ENCODE measurements at regions not wholly inside any gene's neighbourhood (a gene's known extent, or its start where the extent isn't known, plus 50 kb on each side); places are given as distances from the start of the nearest gene placed in this dataset.

DNA sequence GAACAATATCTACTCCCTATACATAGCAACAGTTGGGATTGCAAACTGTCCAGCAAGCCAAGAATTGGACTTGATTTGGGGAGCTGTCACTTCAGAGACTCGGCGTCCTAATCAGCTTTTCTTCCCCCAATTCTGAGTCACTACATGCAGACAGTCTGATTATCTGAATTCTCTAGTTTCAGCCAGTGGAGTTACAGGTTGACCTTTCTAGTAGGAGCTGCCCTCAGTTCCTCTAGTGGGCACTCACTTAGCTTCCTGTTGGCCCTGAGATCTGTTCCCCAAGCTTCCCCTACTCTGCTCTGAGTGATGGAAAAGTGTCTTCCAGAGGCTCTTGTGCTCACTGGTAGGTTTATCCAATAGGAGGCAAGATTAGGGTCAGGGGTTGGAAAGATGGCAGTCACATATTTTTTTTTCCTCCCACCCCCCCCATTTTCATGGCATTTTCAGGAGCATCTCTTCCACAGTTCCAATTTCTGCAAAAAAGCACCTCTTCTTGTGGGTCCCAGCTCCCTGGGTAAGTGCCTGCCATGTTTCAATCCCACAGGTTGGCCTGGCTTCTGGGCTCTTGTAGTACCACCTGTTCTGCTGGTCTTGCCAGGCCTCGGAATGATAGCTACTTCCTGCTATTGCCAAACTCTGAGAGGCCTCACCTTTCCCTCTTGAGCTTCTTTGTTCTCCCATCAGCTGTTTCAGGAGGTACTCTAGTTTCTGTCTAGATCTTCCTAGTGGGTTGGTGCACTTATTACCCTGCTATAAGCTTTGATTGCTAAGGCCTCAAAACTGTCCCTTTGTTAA is 182.2 kb downstream of the RAP2B start:
- no peak overlapping the region for H3K4me3 ChIP-seq (ENCODE audit: low read length)
- DNase-seq (ENCODE audit: low read depth), result peak; percentile 68
- TF ChIP-seq, protein P1, sequence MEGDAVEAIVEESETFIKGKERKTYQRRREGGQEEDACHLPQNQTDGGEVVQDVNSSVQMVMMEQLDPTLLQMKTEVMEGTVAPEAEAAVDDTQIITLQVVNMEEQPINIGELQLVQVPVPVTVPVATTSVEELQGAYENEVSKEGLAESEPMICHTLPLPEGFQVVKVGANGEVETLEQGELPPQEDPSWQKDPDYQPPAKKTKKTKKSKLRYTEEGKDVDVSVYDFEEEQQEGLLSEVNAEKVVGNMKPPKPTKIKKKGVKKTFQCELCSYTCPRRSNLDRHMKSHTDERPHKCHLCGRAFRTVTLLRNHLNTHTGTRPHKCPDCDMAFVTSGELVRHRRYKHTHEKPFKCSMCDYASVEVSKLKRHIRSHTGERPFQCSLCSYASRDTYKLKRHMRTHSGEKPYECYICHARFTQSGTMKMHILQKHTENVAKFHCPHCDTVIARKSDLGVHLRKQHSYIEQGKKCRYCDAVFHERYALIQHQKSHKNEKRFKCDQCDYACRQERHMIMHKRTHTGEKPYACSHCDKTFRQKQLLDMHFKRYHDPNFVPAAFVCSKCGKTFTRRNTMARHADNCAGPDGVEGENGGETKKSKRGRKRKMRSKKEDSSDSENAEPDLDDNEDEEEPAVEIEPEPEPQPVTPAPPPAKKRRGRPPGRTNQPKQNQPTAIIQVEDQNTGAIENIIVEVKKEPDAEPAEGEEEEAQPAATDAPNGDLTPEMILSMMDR (IDR thresholded peaks at IDR 0.05; ENCODE audit: insufficient read depth, low read depth, low read length, missing control alignments), result no peak

DNA sequence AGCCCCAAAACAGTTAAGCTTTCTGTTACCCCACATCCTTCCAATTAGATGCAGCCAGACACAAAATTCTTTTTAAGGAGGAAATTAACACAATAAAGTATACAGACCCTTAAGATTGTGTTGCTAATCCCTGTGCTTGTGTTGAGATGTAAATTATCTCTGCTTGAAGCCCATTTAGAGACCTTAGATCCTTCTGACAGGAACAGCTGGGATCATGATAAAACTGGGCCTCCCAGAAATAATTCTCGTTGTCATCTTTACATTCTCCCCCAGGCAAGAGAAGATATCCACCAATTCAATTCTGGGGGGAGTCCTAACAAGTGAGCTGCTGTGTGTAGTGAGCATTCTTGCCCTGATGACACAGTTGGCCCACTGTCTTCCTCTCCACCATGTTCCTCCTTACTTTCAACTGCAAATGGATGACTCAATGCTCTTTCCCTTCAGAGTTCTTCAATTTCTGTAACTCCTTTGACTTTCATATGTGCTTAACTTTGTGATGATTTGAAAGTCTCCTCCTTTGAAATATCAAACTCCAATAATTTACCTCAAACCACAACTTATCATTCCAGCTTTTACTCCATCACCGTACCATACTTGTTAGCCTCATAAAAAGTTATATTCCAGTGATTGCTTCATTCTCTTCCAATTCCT is 186.6 kb downstream of the RAP2B start:
- H3K4me3 ChIP-seq (ENCODE audit: low read length), result no peak overlapping the region
- TF ChIP-seq, protein P1 (IDR thresholded peaks at IDR 0.05; ENCODE audit: insufficient read depth, low read depth, low read length, missing control alignments), result no peak
- DNase-seq (ENCODE audit: low read depth), result peak; percentile 18

DNA sequence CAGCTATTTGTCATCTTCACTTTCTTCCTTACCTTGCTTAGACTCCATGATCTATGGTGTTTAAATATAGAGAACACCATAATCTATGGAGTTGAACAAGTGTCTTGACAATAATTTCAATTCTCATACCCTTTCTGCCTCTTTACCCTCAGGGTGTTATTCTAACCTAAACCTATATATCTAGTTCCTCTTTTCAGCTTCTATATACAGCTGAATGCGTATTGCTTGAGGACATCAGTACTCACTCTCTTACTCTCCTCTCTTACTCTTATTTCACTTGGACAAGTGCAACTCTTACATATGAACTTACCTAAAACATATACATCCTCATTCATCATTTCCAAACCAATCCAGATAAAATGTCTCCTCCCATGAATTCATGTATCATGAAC is 187.1 kb downstream of the RAP2B start:
- H3K4me3 ChIP-seq (ENCODE audit: low read length), result no peak overlapping the region
- DNase-seq (ENCODE audit: low read depth), result no peak
- TF ChIP-seq, protein P1 (IDR thresholded peaks at IDR 0.05; ENCODE audit: insufficient read depth, low read depth, low read length, missing control alignments), result no peak

DNA sequence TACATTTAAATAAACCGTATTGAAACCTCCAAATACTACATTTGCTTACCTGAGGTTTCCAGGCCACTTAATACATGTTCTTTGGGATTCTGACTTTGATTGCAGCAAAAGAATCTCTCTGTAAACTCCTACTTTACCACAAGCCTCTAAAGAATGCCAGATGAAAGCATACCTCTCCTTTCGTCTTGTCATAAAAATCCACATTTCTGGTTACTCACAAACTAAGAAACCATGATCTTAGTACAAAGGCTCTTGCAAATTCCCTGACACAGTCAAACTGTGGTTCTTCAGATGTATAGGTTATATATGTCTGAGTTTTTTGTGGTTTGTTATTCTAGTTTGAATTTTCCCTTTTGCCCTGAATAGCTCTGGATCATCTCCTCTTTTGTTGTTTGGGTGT is 188.4 kb downstream of the RAP2B start:
- no peak overlapping the region for H3K4me3 ChIP-seq (ENCODE audit: low read length)
- TF ChIP-seq, protein P1 (IDR thresholded peaks at IDR 0.05; ENCODE audit: insufficient read depth, low read depth, low read length, missing control alignments), result no peak
- peak; percentile 50 for DNase-seq (ENCODE audit: low read depth)

DNA sequence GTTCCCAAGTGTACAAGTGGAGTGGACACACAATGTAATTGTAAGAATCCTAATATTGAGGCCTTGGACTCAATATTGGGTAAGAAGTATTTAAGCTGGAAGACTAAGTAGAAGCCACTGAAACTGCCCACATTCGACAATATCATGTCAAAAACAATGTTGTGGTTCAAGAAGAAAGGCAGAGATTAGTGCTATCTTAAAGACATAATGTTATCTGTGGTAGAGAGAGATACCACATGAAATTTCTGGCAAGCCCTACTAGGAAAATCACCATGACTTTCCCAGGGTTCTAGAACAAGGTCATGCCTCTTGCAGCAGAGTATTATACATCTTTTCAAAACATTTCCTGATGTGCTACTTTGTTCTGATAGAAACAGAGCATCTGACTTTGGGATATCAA is 192.6 kb downstream of the RAP2B start:
- TF ChIP-seq, protein P1 (IDR thresholded peaks at IDR 0.05; ENCODE audit: insufficient read depth, low read depth, low read length, missing control alignments), result no peak
- no peak overlapping the region for H3K4me3 ChIP-seq (ENCODE audit: low read length)
- DNase-seq (ENCODE audit: low read depth), result no peak

DNA sequence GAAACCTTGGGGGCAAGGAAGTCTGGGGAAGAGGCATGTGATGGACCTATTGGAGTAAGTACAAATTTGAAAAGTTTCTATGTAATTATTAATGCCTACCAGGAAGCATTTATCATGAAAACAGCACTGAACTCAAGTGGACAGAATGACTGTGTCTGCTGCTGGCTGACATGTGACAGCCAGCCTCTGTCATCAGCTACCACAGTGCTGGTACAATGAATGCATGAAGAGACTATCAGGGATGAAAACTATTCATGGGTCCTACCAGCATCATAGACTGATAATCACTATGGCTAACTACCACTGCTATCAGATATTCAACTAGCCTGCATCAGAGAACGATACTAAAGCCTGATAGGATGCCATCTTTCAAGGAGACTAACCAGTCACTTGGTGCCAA is 193.5 kb downstream of the RAP2B start:
- H3K4me3 ChIP-seq (ENCODE audit: low read length), result no peak overlapping the region
- no peak for DNase-seq (ENCODE audit: low read depth)
- TF ChIP-seq, protein P1 (IDR thresholded peaks at IDR 0.05; ENCODE audit: insufficient read depth, low read depth, low read length, missing control alignments), result no peak
